T-helper 9 cell (primary cell): ENCODE measurements at regions not wholly inside any gene's neighbourhood (a gene's known extent, or its start where the extent isn't known, plus 50 kb on each side); places are given as distances from the start of the nearest gene placed in this dataset.

Experiments used
- DNase-seq: peaks from one replicate; pipeline ENCODE4 v3.0.0-alpha.2; 2020

- DNase-seq = no peak
Measured at GRCh38 chr2:8575834-8576423, 105.9 kb upstream of the ID2 start.

GRCh38 chr2:8576525-8577167, 105.2 kb upstream of the ID2 start:
- no peak for DNase-seq

GRCh38 chr2:8577573-8577972, 104.3 kb upstream of the ID2 start:
- DNase-seq = no peak

- DNase-seq = no peak
Measured at GRCh38 chr2:8578335-8579244, 103.3 kb upstream of the ID2 start.

- no peak for DNase-seq
Measured at GRCh38 chr2:8579485-8580085, 102.3 kb upstream of the ID2 start.

GRCh38 chr2:8580316-8581233, 101.3 kb upstream of the ID2 start:
- DNase-seq = no peak

- no peak for DNase-seq
Measured at GRCh38 chr2:8581234-8581561, 100.7 kb upstream of the ID2 start.

GRCh38 chr2:8581601-8582041, 100.2 kb upstream of the ID2 start:
- no peak for DNase-seq

- DNase-seq = no peak
Measured at GRCh38 chr2:8582191-8582590, 99.7 kb upstream of the ID2 start.

GRCh38 chr2:8582651-8583399, 99.0 kb upstream of the ID2 start:
- DNase-seq = no peak

GRCh38 chr2:8583400-8584173, 98.3 kb upstream of the ID2 start:
- peak; percentile 59 for DNase-seq

GRCh38 chr2:8584174-8585066, 97.4 kb upstream of the ID2 start:
- DNase-seq = no peak

GRCh38 chr2:8586457-8587051, 95.3 kb upstream of the ID2 start:
- no peak for DNase-seq

GRCh38 chr2:8587251-8587791, 94.5 kb upstream of the ID2 start:
- DNase-seq = no peak

GRCh38 chr2:8587920-8588830, 93.7 kb upstream of the ID2 start:
- no peak for DNase-seq

- no peak for DNase-seq
Measured at GRCh38 chr2:8588831-8589191, 93.0 kb upstream of the ID2 start.

- no peak for DNase-seq
Measured at GRCh38 chr2:8589721-8590120, 92.1 kb upstream of the ID2 start.

- no peak for DNase-seq
Measured at GRCh38 chr2:8590938-8591337, 90.9 kb upstream of the ID2 start.
